GM21825 (cell line): ENCODE measurements at regions not wholly inside any gene's neighbourhood (a gene's known extent, or its start where the extent isn't known, plus 50 kb on each side); places are given as distances from the start of the nearest gene placed in this dataset.

Experiments used
- ATAC-seq: cut with Tn5 transposase; IDR thresholded peaks from one replicate; pipeline ENCODE4 v1.9.1; 2021; ENCODE audit warnings: mild to moderate bottlenecking, moderate library complexity; ENCODE audit not compliant: unreplicated experiment

GRCh38 chr16:5480431-5481195 is 383.0 kb upstream of the EEF2KMT start:
- no peak for ATAC-seq

- no peak for ATAC-seq
These were observed 382.3 kb upstream of the EEF2KMT start for GRCh38 chr16:5479926-5480325.

- ATAC-seq, result no peak
These were observed 380.4 kb upstream of the EEF2KMT start for GRCh38 chr16:5478036-5478435.

GRCh38 chr16:5477251-5477650 is 379.7 kb upstream of the EEF2KMT start:
- ATAC-seq, result no peak

DNA sequence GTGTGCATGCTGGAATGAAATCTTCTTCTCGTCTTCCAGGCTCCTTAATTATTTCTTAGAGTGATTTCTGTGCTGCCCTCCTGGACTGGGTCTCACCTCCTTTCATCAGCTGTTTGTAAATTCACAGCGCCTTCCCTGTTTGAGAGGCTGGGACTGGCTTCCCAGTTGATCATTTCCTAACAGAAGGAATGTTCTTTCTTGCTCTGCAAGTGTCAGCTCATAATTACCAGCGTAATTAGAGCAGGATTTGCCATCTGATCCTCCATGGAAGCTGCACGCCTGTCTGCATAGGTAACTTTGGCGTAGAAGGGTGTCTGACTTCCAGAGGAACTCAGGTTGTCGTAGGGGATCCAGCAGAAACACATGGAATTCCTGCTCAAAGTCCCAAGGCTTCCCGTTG is 375.0 kb upstream of the EEF2KMT start:
- ATAC-seq, result no peak

- no peak for ATAC-seq
These were observed 370.9 kb upstream of the EEF2KMT start for GRCh38 chr16:5468488-5468887.

DNA sequence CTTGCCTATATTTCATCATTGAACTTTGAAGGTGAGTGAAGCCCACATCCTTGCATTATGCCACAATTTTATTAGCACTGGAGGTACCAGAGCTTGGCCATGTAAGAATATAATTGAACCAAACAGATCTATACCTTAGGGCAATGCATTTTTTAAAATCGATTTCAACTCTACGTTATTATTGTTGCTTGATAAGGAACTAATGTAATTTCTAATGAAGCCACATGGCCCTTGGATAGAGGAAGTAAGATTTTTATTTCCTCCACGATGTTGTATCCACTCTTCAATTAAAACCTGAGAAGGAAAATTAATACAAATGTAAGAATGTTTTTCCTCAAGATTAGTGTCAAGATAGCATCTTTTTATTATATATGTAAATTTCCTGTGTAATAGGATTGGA is 370.0 kb upstream of the EEF2KMT start:
- ATAC-seq, result no peak

DNA sequence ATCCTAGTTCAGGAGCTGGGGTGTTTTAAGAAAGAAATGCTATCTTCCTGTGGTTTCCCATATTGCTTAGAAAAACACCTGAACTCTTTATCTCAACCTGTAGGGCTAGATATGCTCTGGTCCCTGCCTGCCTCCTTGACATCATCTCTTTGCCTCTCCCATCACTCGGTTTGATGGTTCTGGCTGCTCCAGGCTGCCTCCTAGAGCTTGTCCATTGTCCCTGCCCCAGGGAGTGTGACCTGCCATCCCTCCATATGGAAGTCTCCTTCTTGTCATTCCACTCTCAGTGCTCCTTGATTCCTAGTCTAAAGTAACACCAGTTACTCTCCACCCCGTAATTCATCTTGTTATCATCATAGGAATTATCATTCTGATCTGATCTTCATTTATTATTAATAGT is 369.0 kb upstream of the EEF2KMT start:
- ATAC-seq, result no peak

DNA sequence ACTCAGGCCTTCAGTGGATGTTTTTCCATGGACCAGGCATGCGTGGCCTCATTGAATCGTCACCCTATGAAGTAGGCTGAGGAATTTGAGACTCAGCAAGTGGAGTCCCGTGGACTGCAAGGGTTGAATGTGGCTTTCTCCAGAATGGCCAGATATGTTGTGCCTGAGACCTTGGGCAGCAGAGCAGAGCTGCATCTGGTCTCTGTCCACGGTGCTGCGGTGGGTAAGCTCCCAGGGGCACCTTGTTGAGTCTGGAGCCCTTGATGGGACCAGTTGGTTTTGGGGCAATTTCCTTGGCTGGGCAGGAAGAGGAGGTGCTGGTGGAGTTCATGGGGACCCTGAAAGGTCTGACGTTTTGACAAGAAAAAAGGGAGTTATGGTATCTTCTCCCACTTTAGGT is 368.1 kb upstream of the EEF2KMT start:
- no peak for ATAC-seq

DNA sequence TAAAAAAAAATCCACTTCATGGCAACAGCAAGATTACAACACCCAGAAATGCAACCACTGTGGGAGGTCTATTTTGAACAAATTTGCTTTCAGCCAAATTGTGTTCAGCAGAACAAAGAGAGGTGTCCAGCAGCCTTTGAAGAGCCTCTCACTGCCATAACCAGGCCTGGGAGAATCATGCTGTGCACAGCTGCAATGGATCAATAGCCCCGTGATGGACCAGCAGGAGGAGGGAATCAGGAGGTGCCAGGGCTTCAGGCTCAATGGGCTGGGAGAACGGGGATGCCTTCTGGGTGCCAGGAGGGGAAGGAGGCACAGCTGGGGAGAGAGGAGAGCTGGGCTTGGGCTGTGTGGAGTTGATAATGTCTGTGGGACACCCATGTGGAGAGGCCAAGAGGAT is 366.2 kb upstream of the EEF2KMT start:
- ATAC-seq, result no peak

DNA sequence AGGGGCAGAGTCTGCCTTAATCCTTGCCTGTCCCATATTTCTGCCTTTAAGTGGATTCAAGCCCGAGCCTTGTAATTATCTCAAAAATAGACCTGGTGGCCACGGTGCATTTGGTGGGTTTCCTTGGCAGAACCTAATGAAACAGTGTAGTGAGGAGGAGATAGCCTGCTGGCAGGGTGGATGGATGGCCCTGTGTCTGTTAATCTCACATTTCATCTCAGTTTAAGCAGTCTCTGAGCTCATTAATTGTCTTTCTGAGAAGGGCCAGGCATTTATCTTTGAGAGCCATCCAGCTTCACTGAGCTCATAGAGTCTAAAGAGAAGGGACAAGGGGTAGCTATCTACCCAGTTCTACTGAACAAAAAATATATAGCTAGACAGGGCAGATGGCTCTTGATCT is 364.0 kb upstream of the EEF2KMT start:
- ATAC-seq, result no peak

GRCh38 chr16:5461141-5461540 is 363.5 kb upstream of the EEF2KMT start:
- no peak for ATAC-seq

- ATAC-seq, result no peak
These were observed 363.1 kb upstream of the EEF2KMT start for GRCh38 chr16:5460701-5461100.

DNA sequence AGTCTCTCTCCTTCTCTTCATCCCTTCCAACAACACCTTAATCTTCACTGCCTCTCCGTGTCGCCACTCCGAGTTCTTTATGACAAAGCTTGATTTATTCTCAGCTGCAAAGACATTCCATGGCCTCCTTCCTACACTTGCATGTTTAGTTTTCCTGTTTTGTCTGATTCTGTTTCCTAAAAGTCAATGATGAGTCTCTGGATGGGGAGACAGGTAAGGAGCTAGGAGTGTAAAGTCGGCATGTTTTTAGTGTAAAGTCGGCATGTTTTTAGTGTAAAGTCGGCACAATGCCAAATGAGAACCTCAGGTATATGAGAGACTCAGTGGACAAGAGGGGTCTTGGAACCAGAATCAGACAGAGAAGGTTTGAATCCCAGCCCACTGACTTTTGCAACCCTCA is 362.3 kb upstream of the EEF2KMT start:
- ATAC-seq, result no peak

DNA sequence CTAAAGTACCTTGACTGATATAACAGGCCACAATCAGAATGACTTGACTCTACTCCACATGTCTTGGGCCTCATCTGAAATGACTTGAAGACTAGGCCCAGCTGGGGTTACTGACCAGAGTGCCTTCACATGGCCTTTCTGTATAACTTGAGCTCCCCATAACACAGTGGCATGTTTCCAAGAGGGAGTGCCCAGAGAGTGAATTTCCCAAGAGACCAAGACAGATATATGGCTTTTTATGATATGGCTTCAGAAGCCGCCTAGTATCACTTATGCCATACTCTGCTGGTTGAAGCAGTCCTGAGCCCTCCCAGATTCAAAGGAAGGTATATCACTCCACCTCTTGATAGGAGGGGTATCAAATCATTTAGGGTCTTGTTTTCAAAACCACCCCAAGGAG is 357.5 kb upstream of the EEF2KMT start:
- ATAC-seq, result no peak

GRCh38 chr16:5454349-5454748 is 356.8 kb upstream of the EEF2KMT start:
- no peak for ATAC-seq

GRCh38 chr16:5451641-5452040 is 354.0 kb upstream of the EEF2KMT start:
- no peak for ATAC-seq

GRCh38 chr16:5450409-5451104 is 353.0 kb upstream of the EEF2KMT start:
- ATAC-seq, result no peak

DNA sequence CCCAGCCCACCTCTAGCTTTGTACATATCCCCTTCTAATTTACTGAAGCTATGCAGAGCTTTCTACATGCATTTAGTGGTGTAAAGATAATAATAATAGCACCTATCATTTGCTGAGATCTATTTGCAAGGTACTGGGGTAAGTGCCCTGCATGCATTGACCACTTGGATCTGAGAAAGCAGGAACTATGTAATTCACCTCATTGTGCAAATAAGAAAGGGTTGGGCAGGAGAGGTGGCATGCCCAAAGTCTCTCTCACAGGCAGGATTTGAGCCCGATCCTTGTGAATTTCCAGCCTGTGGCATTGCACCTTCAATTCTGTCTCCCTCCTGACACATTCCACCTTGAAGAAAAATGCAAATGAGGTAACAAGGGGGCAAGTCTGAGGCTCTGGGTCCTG is 352.3 kb upstream of the EEF2KMT start:
- no peak for ATAC-seq

- ATAC-seq, result no peak
These were observed 351.2 kb upstream of the EEF2KMT start for GRCh38 chr16:5448798-5449197.

GRCh38 chr16:5447734-5448133 is 350.1 kb upstream of the EEF2KMT start:
- no peak for ATAC-seq

GRCh38 chr16:5446623-5447240 is 349.1 kb upstream of the EEF2KMT start:
- no peak for ATAC-seq
